ENCODE measurements at regions not wholly inside any gene's neighbourhood (a gene's known extent, or its start where the extent isn't known, plus 50 kb on each side); places are given as distances from the start of the nearest gene placed in this dataset.
"Not testable (repeated sequence)": the region's sequence is repeated elsewhere in the genome, so short reads cannot be mapped to it uniquely, and the experiment has no call there.

DNA sequence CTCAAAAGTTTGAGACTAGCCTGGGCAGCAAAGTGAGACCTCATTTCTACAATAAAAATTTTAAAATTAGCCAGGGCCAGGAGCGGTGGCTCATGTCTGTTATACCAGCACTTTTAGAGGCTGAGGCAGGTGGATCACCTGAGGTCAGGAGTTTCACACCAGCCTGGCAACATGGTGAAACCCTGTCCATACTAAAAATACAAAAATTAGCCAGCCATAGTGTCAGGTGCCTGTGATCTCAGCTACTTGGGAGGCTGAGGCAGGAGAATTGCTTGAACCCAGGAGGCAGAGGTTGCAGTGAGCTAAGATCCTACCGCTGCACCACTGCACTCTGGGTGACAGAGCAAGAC lies 85.1 kb upstream of the MAP4 start:
- not testable (repeated sequence) for DNase-seq

- DNase-seq = no peak
Measured at GRCh38 chr3:48092270-48092669, 76.1 kb upstream of the MAP4 start.

DNA sequence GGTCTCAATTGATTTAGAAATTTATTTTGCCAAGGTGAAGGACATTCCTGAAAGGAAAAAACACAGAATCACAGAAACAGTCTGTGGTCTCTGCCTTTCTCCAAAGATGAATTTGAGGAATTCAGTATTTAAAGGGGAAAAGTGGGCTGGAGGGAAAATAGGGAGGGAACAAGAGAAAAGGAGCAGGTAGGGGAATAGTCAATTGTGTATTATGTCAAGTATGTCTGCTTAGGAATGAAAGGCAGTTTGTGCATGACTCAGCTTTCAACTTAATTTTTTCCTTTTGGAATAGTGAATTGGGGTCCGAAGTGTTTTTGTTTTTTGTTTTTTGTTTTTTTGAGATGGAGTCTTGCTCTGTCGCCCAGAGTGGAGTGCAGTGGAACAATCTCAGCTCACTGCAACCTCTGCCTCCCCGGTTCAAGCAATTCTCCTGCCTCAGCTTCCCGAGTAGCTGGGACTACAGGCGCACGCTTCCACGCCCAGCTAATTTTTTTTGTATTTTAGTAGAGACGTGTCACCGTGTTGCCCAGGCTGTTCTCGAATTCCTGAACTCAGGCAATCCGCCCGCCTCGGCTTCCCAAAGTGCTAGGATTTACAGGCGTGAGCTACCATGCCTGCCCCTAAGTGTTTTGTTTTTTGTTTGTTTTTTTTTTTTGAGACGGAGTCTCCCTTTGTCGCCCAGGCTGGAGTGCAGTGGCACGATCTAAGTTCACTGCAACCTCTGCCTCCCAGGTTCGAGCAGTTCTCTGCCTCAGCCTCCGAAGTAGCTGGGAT lies 74.1 kb upstream of the MAP4 start:
- no peak for DNase-seq

DNA sequence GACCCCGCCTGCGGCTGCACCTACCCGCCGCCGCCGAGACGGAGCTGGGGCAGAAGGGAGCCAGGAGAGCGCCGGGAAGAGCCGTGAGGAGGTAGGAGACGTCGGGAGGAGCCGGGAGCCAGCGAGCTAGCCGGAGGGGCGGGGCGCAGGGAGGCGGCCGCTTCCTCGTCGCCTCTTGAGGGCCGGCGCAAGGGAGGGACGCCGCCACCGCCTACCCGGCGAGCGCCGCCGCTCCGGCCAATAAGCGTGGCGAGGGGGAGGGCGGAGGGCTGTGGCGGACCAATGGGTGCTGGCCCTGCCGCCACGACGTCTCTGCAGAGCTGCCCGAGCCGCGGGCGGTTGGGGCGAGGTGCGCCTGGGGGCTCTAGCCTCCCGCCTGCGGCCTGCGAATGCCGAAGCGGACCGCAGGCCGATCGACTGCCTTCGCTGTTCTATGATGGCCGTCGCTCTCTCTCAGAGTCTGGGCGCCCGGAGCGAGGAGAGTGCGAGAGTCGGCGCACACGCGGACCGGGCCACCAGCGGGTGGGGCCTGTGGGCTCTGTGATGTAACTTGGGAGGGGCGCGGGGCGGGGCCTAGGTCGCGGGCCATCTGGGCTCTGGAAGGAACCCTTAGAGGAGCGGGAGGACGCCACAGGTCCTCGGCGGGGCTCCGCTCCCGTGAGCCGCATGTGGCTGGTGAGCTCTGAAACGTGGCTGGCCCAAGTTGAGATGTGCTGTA lies 72.7 kb upstream of the MAP4 start:
- peak; percentile 93 for DNase-seq

DNA sequence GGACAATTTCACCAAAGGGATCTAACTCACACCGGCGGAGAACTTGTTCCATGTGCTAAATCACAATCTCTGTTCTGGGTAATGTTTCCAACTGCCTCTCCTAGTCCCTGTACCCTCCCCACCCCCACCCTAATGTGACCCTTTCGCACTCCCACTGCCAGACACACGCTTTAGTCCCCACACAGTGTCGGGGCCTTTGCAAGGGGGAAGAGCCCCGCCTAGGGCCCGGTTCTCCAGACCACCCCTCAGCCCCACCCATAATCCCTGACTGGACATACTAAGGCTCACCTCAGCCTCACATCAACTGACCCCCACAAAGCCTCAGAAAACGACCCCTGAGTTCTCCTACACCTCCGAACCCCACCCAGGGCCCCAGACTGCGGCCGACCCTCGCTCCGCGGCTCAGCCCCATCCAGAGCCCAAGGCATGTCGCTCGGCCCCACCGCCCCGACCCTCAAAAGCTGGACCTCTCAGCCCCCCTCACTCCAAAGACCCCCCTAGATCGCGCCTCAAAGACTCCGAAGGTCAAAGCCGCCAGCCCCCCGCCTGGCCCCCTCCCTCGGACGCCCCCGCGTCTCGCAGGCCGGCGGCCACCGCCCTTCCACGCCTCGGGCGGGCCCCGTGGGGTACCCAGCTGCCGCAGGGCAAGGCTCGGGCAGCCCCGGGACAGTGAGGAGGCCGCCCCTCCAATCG lies 72.0 kb upstream of the MAP4 start:
- no peak for DNase-seq

GRCh38 chr3:48086705-48087104 lies 70.5 kb upstream of the MAP4 start:
- no peak for DNase-seq

DNA sequence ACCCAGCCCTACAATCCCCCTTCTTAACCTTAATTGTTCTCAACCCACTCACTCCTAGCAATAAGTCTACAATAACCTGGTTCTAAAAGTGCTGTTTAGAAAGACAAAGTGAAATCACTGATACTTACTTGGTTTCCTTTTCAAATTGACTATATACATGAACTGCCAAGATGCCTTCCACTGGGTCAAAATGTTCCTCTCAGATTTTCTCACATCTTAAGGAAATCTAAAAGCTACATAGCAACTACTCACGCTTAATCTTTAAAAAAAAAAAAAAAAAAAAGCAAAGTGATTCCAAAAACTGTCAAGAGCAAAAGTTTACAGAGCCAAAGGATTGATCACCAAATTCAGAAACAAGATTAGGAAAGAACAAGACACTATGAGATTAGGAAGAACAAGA lies 68.7 kb upstream of the MAP4 start:
- DNase-seq = no peak

DNA sequence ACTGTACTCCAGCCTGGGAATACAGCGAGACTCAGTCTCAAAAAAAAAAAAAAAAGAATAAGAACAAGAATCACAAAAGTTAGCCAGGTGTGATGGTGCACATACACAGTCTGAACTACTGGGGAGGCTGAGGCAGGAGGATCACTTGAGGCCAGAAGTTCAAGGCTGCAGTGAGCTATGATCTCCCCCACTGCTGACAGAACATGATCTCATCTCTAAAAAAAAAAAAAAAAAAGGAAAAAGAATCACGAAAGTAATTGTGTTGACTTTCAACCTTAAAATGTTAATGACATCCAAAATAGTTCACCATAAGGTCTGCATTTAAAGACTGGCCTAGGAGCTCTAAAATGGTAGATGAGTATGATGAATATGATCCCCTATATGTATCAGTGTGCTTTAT lies 68.0 kb upstream of the MAP4 start:
- no peak for DNase-seq

- no peak for DNase-seq
Measured at GRCh38 chr3:48082580-48083184, 66.5 kb upstream of the MAP4 start.

GRCh38 chr3:48077815-48078214 lies 61.6 kb upstream of the MAP4 start:
- DNase-seq = no peak

DNA sequence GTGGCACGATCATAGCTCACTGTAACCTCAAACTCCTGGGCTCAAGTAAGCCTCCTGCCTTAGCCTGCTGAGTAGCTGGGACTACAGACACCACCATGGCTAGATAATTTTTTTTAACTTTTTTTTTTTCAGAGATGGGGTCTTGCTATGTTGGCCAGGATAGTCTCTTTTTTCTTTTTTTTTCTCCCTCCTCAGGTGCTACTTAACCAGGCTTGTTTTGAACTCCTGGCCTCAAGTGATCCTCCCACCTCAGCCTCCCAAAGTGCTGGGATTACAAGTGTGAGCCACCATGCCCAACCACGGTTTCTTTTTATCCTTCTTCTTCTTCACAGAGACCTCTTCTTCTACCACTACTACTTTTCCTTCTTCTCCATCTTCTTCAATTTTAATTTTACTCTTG lies 53.8 kb upstream of the MAP4 start:
- no peak for DNase-seq

DNA sequence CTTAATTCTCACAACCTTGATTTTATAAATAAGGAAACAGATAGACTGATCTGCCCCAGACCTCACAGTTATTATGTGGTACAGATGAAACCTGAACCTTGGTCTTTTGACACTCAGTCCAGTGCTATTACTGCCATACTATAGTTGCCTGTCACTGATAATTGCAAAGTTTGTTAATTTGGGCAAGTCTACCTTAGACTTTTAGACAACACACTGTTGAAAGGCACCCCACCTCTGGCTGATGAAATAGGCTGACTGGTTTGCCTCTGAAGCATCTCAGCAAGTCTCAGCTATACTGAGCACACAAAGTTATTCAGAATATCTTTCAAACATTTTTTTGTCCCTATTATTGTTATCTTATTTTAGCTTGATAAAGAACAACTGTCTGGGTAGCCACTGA lies 53.1 kb upstream of the MAP4 start:
- DNase-seq = no peak

DNA sequence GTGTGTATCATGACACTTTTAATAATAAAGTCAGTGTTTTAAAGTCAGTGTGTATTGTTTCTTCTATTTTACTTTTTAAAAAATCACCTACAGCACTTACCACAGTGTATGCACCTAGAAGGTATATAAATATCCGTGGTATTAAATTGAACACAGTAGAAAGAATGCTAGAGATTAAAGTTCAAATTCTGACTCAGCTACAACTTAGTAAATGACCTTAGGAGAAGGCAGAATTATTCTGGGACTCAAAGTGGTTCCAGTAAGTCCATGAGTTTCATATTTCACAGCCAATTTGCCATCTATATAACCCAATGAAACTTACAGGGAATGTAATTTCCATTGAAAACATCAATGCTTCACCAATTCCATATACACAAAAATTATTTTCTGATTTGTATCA lies 52.7 kb upstream of the MAP4 start:
- DNase-seq = no peak

- not testable (repeated sequence) for DNase-seq
Measured at GRCh38 chr3:48068320-48068719, 52.1 kb upstream of the MAP4 start.

GRCh38 chr3:48067271-48067670 lies 51.1 kb upstream of the MAP4 start:
- no peak for DNase-seq

Measured in CD4-positive, alpha-beta T cell treated with Interleukin-10 for 1 hour (primary cell).